ENCODE measurements at regions not wholly inside any gene's neighbourhood (a gene's known extent, or its start where the extent isn't known, plus 50 kb on each side); places are given as distances from the start of the nearest gene placed in this dataset.

DNA sequence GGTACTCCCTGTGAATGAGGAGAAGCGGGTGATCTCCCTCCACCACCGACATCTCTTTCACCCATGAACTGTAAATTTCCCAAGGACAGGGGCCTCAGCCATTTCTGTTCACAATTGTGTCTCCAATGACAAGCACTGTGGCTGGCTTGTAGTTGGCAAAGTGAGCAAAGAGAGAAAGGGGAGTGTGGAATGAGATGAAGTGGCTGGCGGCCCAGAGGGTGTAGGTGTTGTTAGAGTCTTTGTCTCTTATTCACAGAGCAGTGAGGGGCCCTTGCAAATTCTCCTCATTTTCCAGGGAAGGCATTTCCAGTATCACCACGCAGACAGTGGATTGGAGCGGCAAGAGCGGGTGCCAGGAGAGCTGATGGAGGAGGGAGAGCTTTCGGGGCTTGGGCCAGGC, 411.7 kb upstream of the EEF2KMT start:
- Histone ChIP-seq H3K9ac (ENCODE audit: low read depth, low read length) (no peak overlapping the region), H3K23ac (ENCODE audit: low read depth, low read length) (no peak overlapping the region), H2AK9ac (replicated peaks; ENCODE audit: low read depth, low read length, poor library complexity) (no peak overlapping the region), H3K14ac (replicated peaks; ENCODE audit: low read depth, low read length) (no peak overlapping the region), H3K9me3 (ENCODE audit: control insufficient read depth, insufficient read depth, low read length) (peaks cover 45% of the 10 kb centered on the region), H2BK120ac (ENCODE audit: low read depth, low read length) (no peak overlapping the region), H3K27me3 (ENCODE audit: control insufficient read depth, insufficient read depth, low read length) (no peaks in the 10 kb centered on the region), H2AFZ (replicated peaks; ENCODE audit: low read length, poor library complexity) (no peak overlapping the region), H2AK5ac (ENCODE audit: low read depth, low read length) (no peak overlapping the region), H3K4me1 (ENCODE audit: control insufficient read depth, insufficient read depth, low read length) (no peaks in the 10 kb centered on the region), H3K4ac (ENCODE audit: low read depth, low read length) (no peak overlapping the region), H4K5ac (ENCODE audit: low read depth, low read length) (no peak overlapping the region), H2BK15ac (ENCODE audit: low read depth, low read length) (no peak overlapping the region), H3K4me3 (ENCODE audit: insufficient read depth, low read depth, low read length) (no peak overlapping the region), H3K56ac (ENCODE audit: extremely low read depth, insufficient read depth, low read length) (no peak overlapping the region), H3K9me1 (ENCODE audit: insufficient read depth, low read length) (no peaks in the 10 kb centered on the region), H4K20me1 (ENCODE audit: insufficient read depth, low read length) (no peaks in the 10 kb centered on the region), H3K27ac (ENCODE audit: insufficient read depth, low read length) (no peak overlapping the region), H3K4me2 (ENCODE audit: low read depth, low read length) (no peak overlapping the region), H3K18ac (ENCODE audit: low read depth, low read length) (no peak overlapping the region), H4K8ac (ENCODE audit: low read depth in 2 of 2, low read length in 2 of 2) (no peak overlapping the region), H3K79me1 (ENCODE audit: low read depth in 1 of 2, low read length in 2 of 2) (no peaks in the 10 kb centered on the region), H2BK5ac (ENCODE audit: low read depth, low read length, poor library complexity, severe bottlenecking) (no peak overlapping the region), H2BK20ac (ENCODE audit: low read depth, low read length) (no peak overlapping the region), H3K36me3 (ENCODE audit: control insufficient read depth, insufficient read depth, low read length) (no peaks in the 10 kb centered on the region), H4K91ac (ENCODE audit: insufficient read depth, low read depth, low read length) (no peak overlapping the region)
- 100% methylated on average over 3 of the region's 7 CpGs; no CpG with 5 or more reads in 1 of the 2 experiments for WGBS, 2 experiments (ENCODE audit: extremely low coverage in 2 of 2, insufficient read length in 1 of 2)
- TF ChIP-seq BHLHE40 (IDR thresholded peaks at IDR 0.05; ENCODE audit: low read depth, low read length) (no peak), USF2 (IDR thresholded peaks at IDR 0.05; ENCODE audit: low read depth, low read length) (no peak), FOS (IDR thresholded peaks at IDR 0.05; ENCODE audit: low read depth, low read length) (no peak), ELK1 (IDR thresholded peaks at IDR 0.05; ENCODE audit: borderline replicate concordance, low read depth, low read length) (no peak), RFX5 (IDR thresholded peaks at IDR 0.05; ENCODE audit: low read depth, low read length) (no peak), POLR2A (IDR thresholded peaks at IDR 0.05; ENCODE audit: low read depth, low read length) (no peak), CHD1 (IDR thresholded peaks at IDR 0.05; ENCODE audit: low read depth, low read length) (no peak), NFE2L2 (IDR thresholded peaks at IDR 0.05; ENCODE audit: low read depth, low read length) (no peak), RAD21 (IDR thresholded peaks at IDR 0.05; ENCODE audit: low read length) (no peak), MAZ (IDR thresholded peaks at IDR 0.05; ENCODE audit: borderline replicate concordance, low read depth, low read length) (no peak), MAFK (IDR thresholded peaks at IDR 0.05; ENCODE audit: low read depth, low read length) (no peak), RCOR1 (IDR thresholded peaks at IDR 0.05; ENCODE audit: insufficient replicate concordance, low read length) (no peak), SMC3 (IDR thresholded peaks at IDR 0.05; ENCODE audit: low read depth, low read length) (no peak), CTCF (conservative IDR thresholded peaks at IDR 0.05; ENCODE audit: low read depth, low read length) (no peak), CEBPB (IDR thresholded peaks at IDR 0.05; ENCODE audit: low read depth, low read length) (no peak), MXI1 (IDR thresholded peaks at IDR 0.05; ENCODE audit: borderline replicate concordance, low read depth, low read length) (no peak)
- DNase-seq: no peak
- ATAC-seq (ENCODE audit: low read depth): no peak
- no TSS peak for BruUV-seq (replicated peaks)
- in situ Hi-C loops (cut with MboI; ENCODE audit: low sequenced_read_pairs): no loop called here
- ChIA-PET CTCF (no interaction called here), POLR2A (ENCODE audit: unreplicated experiment) (no interaction called here)
- dilution Hi-C loops (cut with HindIII; ENCODE audit: low sequenced_read_pairs, unreplicated experiment): no loop called here
- intact Hi-C loops (cut with micrococcal nuclease): no loop called here
